Gastrocnemius medialis (tissue), 4 donors: ENCODE measurements at regions not wholly inside any gene's neighbourhood (a gene's known extent, or its start where the extent isn't known, plus 50 kb on each side); places are given as distances from the start of the nearest gene placed in this dataset.

Experiments
- ATAC-seq, 2 donors: fragments of 150-250 bp; one replicate each; pipeline ENCODE4 v1.9.1; 2016
- DNase-seq, 2 donors: peaks; one replicate each; pipeline ENCODE4 v3.0.0-alpha.2; 2019
- H3K27ac ChIP-seq, 4 donors: fragments of 200-600 bp; sonication (generic); 1 replicate in 1 of 4; 2 replicates in 3 of 4; pipeline ENCODE4 v1.5.1; 2016 to 2018; ENCODE audit warnings: mild to moderate bottlenecking in 2 of 4, moderate library complexity in 1 of 4
- H3K27me3 ChIP-seq, 3 donors: fragments of 200-600 bp; sonication (generic) in 2 of 3; 1 replicate in 1 of 3; 2 replicates in 2 of 3; pipeline versions ENCODE4 v1.5.1 to v1.6.0; 2016 to 2019; ENCODE audit warnings: mild to moderate bottlenecking in 1 of 3, moderate library complexity in 1 of 3
- H3K36me3 ChIP-seq, 2 donors: fragments of 200-600 bp; sonication (generic) in 1 of 2; one replicate each; pipeline ENCODE4 v1.5.1; 2017 to 2018
- H3K4me1 ChIP-seq, 2 donors: fragments of 200-600 bp; sonication (generic) in 1 of 2; one replicate each; pipeline ENCODE4 v1.5.1; 2016 to 2017; ENCODE audit warnings: mild to moderate bottlenecking in 2 of 2
- H3K4me3 ChIP-seq, 4 donors: fragments of 200-600 bp; sonication (generic) in 3 of 4; 1 replicate in 1 of 4; 2 replicates in 3 of 4; pipeline ENCODE4 v1.5.1; 2016 to 2019; ENCODE audit warnings: mild to moderate bottlenecking in 2 of 4
- H3K9me3 ChIP-seq, 3 donors: fragments of 200-600 bp; sonication (generic) in 2 of 3; 1 replicate in 1 of 3; 2 replicates in 2 of 3; pipeline ENCODE4 v1.5.1; 2016 to 2019
- POLR2A ChIP-seq, 2 donors: fragments of 450-650 bp; IDR thresholded peaks; one replicate each; pipeline ENCODE4 v1.6.1; 2017; ENCODE audit warnings: antibody characterized with exemption in 2 of 2, mild to moderate bottlenecking in 2 of 2, moderate library complexity in 2 of 2
- in situ Hi-C, 4 donors: fragments of 200-750 bp; cut with MboI; loops; one replicate each; pipeline versions ENCODE4 v1.15.0 to v1.8.0; 2017; ENCODE audit warnings: low sequenced_read_pairs in 4 of 4
- intact Hi-C: fragments of 100-400 bp; cut with DNase I; formaldehyde crosslinking; loops from one replicate; pipeline ENCODE4 v1.15.1; 2023; ENCODE audit warnings: low total_unique reads
- TF ChIP-seq, protein P1 (sequence below), 5 experiments: fragments of 450-650 bp in 3 of 5; fragments of 200-600 bp in 2 of 5; sonication (generic) in 2 of 5; IDR thresholded peaks in 4 of 5; conservative IDR thresholded peaks in 1 of 5; 1 replicate in 4 of 5; 2 replicates in 1 of 5; pipeline ENCODE4 v1.5.1; 2016 to 2019; ENCODE audit warnings: antibody characterized with exemption in 5 of 5, mild to moderate bottlenecking in 3 of 5, moderate library complexity in 3 of 5

DNA sequence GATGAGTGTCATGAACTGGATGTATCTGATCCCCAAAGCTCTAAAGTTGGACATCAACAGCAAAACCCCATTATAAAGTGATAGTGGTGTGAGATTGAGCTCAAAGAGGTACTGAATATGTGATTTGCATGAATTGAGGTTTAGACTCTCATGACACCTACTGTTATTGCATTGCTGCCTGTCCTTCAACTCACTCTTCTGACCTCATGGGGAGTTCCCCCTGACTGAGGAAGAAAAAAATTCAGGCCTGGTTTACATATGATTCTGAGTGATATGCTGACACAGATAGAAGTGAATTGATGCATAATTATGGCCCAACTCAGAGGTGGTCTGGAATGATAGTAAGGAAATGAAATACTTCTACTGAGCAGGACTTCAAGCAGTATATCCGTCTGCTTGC lies 76.2 kb upstream of the CHD1 start:
- no peaks in the 10 kb centered on the region for H3K27me3 ChIP-seq
- no peak overlapping the region for H3K27ac ChIP-seq
- ATAC-seq: no peak
- intact Hi-C loops (no loop called here), in situ Hi-C loops (no loop called here)
- no peaks in the 10 kb centered on the region for H3K36me3 ChIP-seq
- H3K4me3 ChIP-seq: no peak overlapping the region
- no peaks in the 10 kb centered on the region for H3K9me3 ChIP-seq
- H3K4me1 ChIP-seq: no peaks in the 10 kb centered on the region
- no peak for TF ChIP-seq POLR2A (IDR thresholded peaks at IDR 0.05)
- TF ChIP-seq, protein P1, sequence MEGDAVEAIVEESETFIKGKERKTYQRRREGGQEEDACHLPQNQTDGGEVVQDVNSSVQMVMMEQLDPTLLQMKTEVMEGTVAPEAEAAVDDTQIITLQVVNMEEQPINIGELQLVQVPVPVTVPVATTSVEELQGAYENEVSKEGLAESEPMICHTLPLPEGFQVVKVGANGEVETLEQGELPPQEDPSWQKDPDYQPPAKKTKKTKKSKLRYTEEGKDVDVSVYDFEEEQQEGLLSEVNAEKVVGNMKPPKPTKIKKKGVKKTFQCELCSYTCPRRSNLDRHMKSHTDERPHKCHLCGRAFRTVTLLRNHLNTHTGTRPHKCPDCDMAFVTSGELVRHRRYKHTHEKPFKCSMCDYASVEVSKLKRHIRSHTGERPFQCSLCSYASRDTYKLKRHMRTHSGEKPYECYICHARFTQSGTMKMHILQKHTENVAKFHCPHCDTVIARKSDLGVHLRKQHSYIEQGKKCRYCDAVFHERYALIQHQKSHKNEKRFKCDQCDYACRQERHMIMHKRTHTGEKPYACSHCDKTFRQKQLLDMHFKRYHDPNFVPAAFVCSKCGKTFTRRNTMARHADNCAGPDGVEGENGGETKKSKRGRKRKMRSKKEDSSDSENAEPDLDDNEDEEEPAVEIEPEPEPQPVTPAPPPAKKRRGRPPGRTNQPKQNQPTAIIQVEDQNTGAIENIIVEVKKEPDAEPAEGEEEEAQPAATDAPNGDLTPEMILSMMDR (IDR thresholded peaks at IDR 0.05 in 4 of 5, conservative IDR thresholded peaks at IDR 0.05 in 1 of 5): no peak
- no peak for DNase-seq

DNA sequence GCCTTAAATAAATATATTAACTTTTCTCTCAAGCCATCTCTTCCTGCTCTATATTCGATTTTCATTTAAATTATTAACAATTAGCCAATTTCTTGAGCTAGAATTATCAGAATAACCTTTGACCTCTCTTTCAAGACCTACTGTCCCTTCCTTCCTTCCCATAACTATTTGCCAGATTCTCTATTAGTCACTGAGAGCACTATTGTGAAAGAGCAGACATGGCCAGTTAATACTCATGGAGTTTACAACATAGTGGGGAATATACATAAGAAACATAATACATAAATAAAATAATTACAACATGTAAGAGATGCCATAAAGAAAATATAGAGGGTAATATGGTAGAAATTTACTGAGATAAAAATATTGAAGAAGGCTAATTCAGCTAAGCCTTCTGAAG lies 72.1 kb upstream of the CHD1 start:
- in situ Hi-C loops: no loop called here
- Histone ChIP-seq H3K36me3 (no peaks in the 10 kb centered on the region), H3K4me1 (no peaks in the 10 kb centered on the region), H3K27ac (no peak overlapping the region), H3K27me3 (no peaks in the 10 kb centered on the region), H3K4me3 (no peak overlapping the region), H3K9me3 (no peaks in the 10 kb centered on the region)
- TF ChIP-seq, protein P1 (IDR thresholded peaks at IDR 0.05 in 4 of 5, conservative IDR thresholded peaks at IDR 0.05 in 1 of 5): no peak
- no peak for TF ChIP-seq POLR2A (IDR thresholded peaks at IDR 0.05)
- DNase-seq (no peak), ATAC-seq (no peak)
- intact Hi-C loops: no loop called here

DNA sequence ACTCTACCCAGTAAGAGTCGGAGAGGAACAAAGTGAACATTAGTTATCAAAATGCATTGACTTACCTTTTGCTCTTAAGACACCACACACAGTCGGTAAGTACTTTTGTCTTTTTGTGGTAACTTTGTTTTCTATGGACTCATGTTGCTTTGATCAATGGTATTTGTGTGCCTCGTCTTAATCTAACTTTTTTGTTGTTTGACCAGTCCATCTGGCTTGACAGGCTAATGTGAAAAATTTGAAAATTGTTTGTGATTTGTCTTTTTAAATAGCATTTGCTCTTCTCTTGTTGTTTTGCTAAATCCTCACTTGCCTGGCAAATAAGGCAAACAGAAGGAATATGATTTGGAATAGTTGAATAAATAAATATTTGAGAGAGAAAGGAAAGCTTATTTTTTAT lies 71.4 kb upstream of the CHD1 start:
- no peaks in the 10 kb centered on the region for H3K9me3 ChIP-seq
- TF ChIP-seq POLR2A (IDR thresholded peaks at IDR 0.05): no peak
- TF ChIP-seq, protein P1 (IDR thresholded peaks at IDR 0.05 in 4 of 5, conservative IDR thresholded peaks at IDR 0.05 in 1 of 5): no peak
- intact Hi-C loops: no loop called here
- H3K27me3 ChIP-seq: no peaks in the 10 kb centered on the region
- DNase-seq: no peak
- in situ Hi-C loops: no loop called here
- ATAC-seq: no peak
- H3K4me3 ChIP-seq: no peak overlapping the region
- H3K4me1 ChIP-seq: no peaks in the 10 kb centered on the region
- H3K36me3 ChIP-seq: no peaks in the 10 kb centered on the region
- H3K27ac ChIP-seq: no peak overlapping the region

- in situ Hi-C loops: no loop called here
- H3K4me3 ChIP-seq: no peak overlapping the region
- intact Hi-C loops: no loop called here
Measured at GRCh38 chr5:98999631-99000030, 70.8 kb upstream of the CHD1 start.

DNA sequence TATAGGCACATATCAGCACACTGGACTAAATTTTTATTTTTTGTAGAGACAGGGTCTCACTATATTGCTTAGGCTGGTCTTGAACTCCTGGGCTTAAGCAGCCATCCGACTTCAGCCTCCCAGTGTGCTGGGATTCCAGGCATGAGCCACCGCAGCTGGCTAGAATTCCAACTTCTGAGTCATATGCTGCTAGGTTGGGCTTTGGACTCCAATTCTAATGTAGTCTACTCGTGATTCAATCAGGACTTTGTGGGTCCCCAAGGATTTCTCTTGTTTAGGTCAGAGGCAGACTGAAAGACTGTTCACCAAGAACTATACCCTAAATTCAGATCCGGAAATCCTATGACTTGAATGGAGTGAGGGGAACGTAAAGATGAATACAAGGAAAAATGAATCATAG lies 68.2 kb upstream of the CHD1 start:
- Histone ChIP-seq H3K36me3 (no peaks in the 10 kb centered on the region), H3K4me1 (no peaks in the 10 kb centered on the region), H3K9me3 (no peaks in the 10 kb centered on the region), H3K27ac (no peak overlapping the region), H3K27me3 (no peaks in the 10 kb centered on the region), H3K4me3 (no peak overlapping the region)
- TF ChIP-seq POLR2A (IDR thresholded peaks at IDR 0.05): no peak
- TF ChIP-seq, protein P1 (IDR thresholded peaks at IDR 0.05 in 4 of 5, conservative IDR thresholded peaks at IDR 0.05 in 1 of 5): no peak
- DNase-seq (no peak), ATAC-seq (no peak)
- in situ Hi-C loops (no loop called here), intact Hi-C loops (no loop called here)

More at GRCh38 chr5:98999631-99000030, 70.8 kb upstream of the CHD1 start:
- Histone ChIP-seq H3K27me3 (no peaks in the 10 kb centered on the region), H3K4me1 (no peaks in the 10 kb centered on the region), H3K9me3 (no peaks in the 10 kb centered on the region), H3K27ac (no peak overlapping the region), H3K36me3 (no peaks in the 10 kb centered on the region)
- DNase-seq: no peak
- ATAC-seq: no peak
- TF ChIP-seq POLR2A (IDR thresholded peaks at IDR 0.05): no peak
- TF ChIP-seq, protein P1 (IDR thresholded peaks at IDR 0.05 in 4 of 5, conservative IDR thresholded peaks at IDR 0.05 in 1 of 5): no peak
